H4 (cell line): ENCODE measurements at regions not wholly inside any gene's neighbourhood (a gene's known extent, or its start where the extent isn't known, plus 50 kb on each side); places are given as distances from the start of the nearest gene placed in this dataset.
"Not testable (repeated sequence)": the region's sequence is repeated elsewhere in the genome, so short reads cannot be mapped to it uniquely, and the experiment has no call there.

Experiments used
- DNase-seq: peaks from one replicate; pipeline ENCODE4 v3.0.0-alpha.2; 2015; ENCODE audit warnings: low spot score

- DNase-seq: no peak
Measured at GRCh38 chr4:18479825-18480224, 458.3 kb upstream of the LCORL start.

GRCh38 chr4:18463987-18464559, 442.5 kb upstream of the LCORL start:
- no peak for DNase-seq

GRCh38 chr4:18458465-18458864, 436.9 kb upstream of the LCORL start:
- no peak for DNase-seq

GRCh38 chr4:18454349-18454748, 432.8 kb upstream of the LCORL start:
- no peak for DNase-seq

- no peak for DNase-seq
Measured at GRCh38 chr4:18445110-18445509, 423.6 kb upstream of the LCORL start.

- DNase-seq: no peak
Measured at GRCh38 chr4:18444206-18444605, 422.7 kb upstream of the LCORL start.

- DNase-seq: no peak
Measured at GRCh38 chr4:18442957-18443356, 421.4 kb upstream of the LCORL start.

- DNase-seq: no peak
Measured at GRCh38 chr4:18441676-18442075, 420.1 kb upstream of the LCORL start.

- no peak for DNase-seq
Measured at GRCh38 chr4:18441203-18441590, 419.6 kb upstream of the LCORL start.

- DNase-seq: no peak
Measured at GRCh38 chr4:18440527-18441202, 419.1 kb upstream of the LCORL start.

GRCh38 chr4:18439311-18439710, 417.8 kb upstream of the LCORL start:
- no peak for DNase-seq

- no peak for DNase-seq
Measured at GRCh38 chr4:18435781-18436180, 414.2 kb upstream of the LCORL start.

- DNase-seq: no peak
Measured at GRCh38 chr4:18422685-18423084, 401.1 kb upstream of the LCORL start.

- DNase-seq: no peak
Measured at GRCh38 chr4:18421519-18421918, 400.0 kb upstream of the LCORL start.

- no peak for DNase-seq
Measured at GRCh38 chr4:18419780-18420179, 398.2 kb upstream of the LCORL start.

GRCh38 chr4:18418195-18418898, 396.8 kb upstream of the LCORL start:
- DNase-seq: not testable (repeated sequence)

GRCh38 chr4:18417651-18418050, 396.1 kb upstream of the LCORL start:
- DNase-seq: not testable (repeated sequence)

GRCh38 chr4:18406264-18406663, 384.7 kb upstream of the LCORL start:
- no peak for DNase-seq

GRCh38 chr4:18405054-18405453, 383.5 kb upstream of the LCORL start:
- no peak for DNase-seq

GRCh38 chr4:18404642-18405041, 383.1 kb upstream of the LCORL start:
- DNase-seq: no peak

GRCh38 chr4:18403327-18403726, 381.8 kb upstream of the LCORL start:
- no peak for DNase-seq

GRCh38 chr4:18401868-18402267, 380.3 kb upstream of the LCORL start:
- DNase-seq: no peak

- DNase-seq: no peak
Measured at GRCh38 chr4:18401425-18401824, 379.9 kb upstream of the LCORL start.
